Heart right ventricle (tissue), 16 donors: ENCODE measurements at regions not wholly inside any gene's neighbourhood (a gene's known extent, or its start where the extent isn't known, plus 50 kb on each side); places are given as distances from the start of the nearest gene placed in this dataset.

ENCODE experiments used
- ATAC-seq, 8 donors: fragments of 200-7000 bp; cut with Tn5 transposase; one replicate each; pipeline ENCODE4 v1.9.1; 2020; ENCODE audit warnings: mild to moderate bottlenecking in 8 of 8, moderate library complexity in 8 of 8, moderate number of reproducible peaks in 1 of 8
- DNase-seq, 2 donors: peaks; one replicate each; pipeline ENCODE4 v3.0.0-alpha.2; 2020
- H3K27ac ChIP-seq, 10 donors: fragments of 200-600 bp; sonication (generic) in 2 of 10; one replicate each; pipeline versions ENCODE4 v1.5.0 to v1.8.0; 2020 to 2022; ENCODE audit warnings: mild to moderate bottlenecking in 3 of 10
- H3K27me3 ChIP-seq, 7 donors: fragments of 200-600 bp; one replicate each; pipeline ENCODE4 v1.8.0; 2021 to 2022; ENCODE audit warnings: mild to moderate bottlenecking in 2 of 7
- H3K36me3 ChIP-seq, 9 donors: fragments of 200-600 bp; sonication (generic) in 1 of 9; one replicate each; pipeline versions ENCODE4 v1.5.0 to v1.8.0; 2020 to 2022; ENCODE audit warnings: mild to moderate bottlenecking in 2 of 9
- H3K4me1 ChIP-seq, 9 donors: fragments of 200-600 bp; sonication (generic) in 1 of 9; one replicate each; pipeline versions ENCODE4 v1.5.0 to v1.8.0; 2020 to 2022; ENCODE audit warnings: mild to moderate bottlenecking in 4 of 9
- H3K4me3 ChIP-seq, 10 donors: fragments of 200-600 bp; sonication (generic) in 2 of 10; one replicate each; pipeline versions ENCODE4 v1.5.0 to v1.8.0; 2020 to 2022; ENCODE audit warnings: mild to moderate bottlenecking in 7 of 10, moderate library complexity in 2 of 10
- H3K9me3 ChIP-seq, 11 donors: fragments of 200-600 bp in 10 of 11; sonication (generic) in 2 of 11; one replicate each; pipeline versions ENCODE4 v1.5.0 to v1.8.0; 2013 to 2022; ENCODE audit warnings: mild to moderate bottlenecking in 2 of 11, control low read depth in 1 of 11, moderate library complexity in 1 of 11
- WGBS, 2 donors: extraction: QIAGEN DNeasy Blood & Tissue Kit; methylation state at CpG; one replicate each; pipeline ENCODE4 v1.1.7; 2013; ENCODE audit warnings: inconsistent platforms in 1 of 2; 5-methylcytosine and 5-hydroxymethylcytosine counted together
- intact Hi-C, 10 donors: fragments of 100-400 bp; cut with DNase I; formaldehyde crosslinking; loops; one replicate each; pipeline versions ENCODE4 v1.11.1 to v1.14.2; 2022
- TF ChIP-seq, protein P1 (sequence below), 9 donors: fragments of 200-600 bp; sonication (generic) in 2 of 9; IDR thresholded peaks; one replicate each; pipeline versions ENCODE4 v1.5.0 to v1.8.0; 2021 to 2022; ENCODE audit warnings: antibody characterized with exemption in 9 of 9, mild to moderate bottlenecking in 5 of 9, moderate library complexity in 1 of 9
- donor health status: Arrhythmogenic right ventricular cardiomyopathy.
- donor health status: ischemic (EF 13 %, LVEDD 7.1; RV severe dilation, severe dysfunction).
- donor health status: healthy with polysubstance abuse.
- donor health status: DM: no; HTN: yes; CAD: no.
- donor health status: DM: no; HTN: no; CAD: no.
- donor health status: ischemic (EF 25% LVEDD 6.9; RV normal size, moderate dysfunction).
- donor health status: ischemic (EF 25% LVEDD 5.7; RV mildly dilated, moderate dysfunction).
- donor health status: healthy.
- donor health status: DM: yes; HTN: yes; CAD: no.
- donor health status: Ischemic cardiomyopathy.
- donor health status: ischemic (EF 35%, LVEDD 5.7; RV mildly dilated, moderate dysfunction).
- donor health status: nonischemic (EF 11% LVEDD 7.7; RV severe dilation, severe dysfunction).
- donor health status: DM: yes; HTN: yes; CAD: no.
- donor health status: PGD.
- donor health status: ischemic (EF 29% LVEDD 5.4; RV normal size, mild dysfunction).
- donor health status: nonischemic (EF 23%, LVEDD 6.1; RV moderate dilation, normal function).

DNA sequence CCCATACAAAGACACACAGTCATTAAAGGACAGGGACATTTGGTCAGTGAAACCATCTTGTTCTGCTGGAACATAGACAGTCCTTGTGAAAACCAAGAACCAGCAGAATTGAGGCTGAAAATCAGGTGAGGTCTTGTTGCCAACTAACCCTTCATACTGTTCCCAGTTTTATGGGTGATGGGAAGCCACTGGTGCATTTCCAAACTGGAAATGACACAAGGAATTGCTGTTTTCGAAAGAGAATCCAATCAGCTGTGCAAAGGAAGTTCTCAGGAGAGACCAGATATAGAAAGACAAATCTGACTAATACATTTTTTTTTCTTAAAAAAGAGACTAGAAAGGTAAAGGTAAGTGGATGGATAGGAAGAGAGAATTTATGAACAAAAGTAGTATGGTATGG is 948.2 kb downstream of the TSN start:
- H3K4me3 ChIP-seq: no peak overlapping the region
- H3K36me3 ChIP-seq: no peaks in the 10 kb centered on the region
- no peaks in the 10 kb centered on the region for H3K4me1 ChIP-seq
- DNase-seq (no peak), ATAC-seq (no peak)
- no peaks in the 10 kb centered on the region for H3K9me3 ChIP-seq
- no peaks in the 10 kb centered on the region for H3K27me3 ChIP-seq
- TF ChIP-seq, protein P1, sequence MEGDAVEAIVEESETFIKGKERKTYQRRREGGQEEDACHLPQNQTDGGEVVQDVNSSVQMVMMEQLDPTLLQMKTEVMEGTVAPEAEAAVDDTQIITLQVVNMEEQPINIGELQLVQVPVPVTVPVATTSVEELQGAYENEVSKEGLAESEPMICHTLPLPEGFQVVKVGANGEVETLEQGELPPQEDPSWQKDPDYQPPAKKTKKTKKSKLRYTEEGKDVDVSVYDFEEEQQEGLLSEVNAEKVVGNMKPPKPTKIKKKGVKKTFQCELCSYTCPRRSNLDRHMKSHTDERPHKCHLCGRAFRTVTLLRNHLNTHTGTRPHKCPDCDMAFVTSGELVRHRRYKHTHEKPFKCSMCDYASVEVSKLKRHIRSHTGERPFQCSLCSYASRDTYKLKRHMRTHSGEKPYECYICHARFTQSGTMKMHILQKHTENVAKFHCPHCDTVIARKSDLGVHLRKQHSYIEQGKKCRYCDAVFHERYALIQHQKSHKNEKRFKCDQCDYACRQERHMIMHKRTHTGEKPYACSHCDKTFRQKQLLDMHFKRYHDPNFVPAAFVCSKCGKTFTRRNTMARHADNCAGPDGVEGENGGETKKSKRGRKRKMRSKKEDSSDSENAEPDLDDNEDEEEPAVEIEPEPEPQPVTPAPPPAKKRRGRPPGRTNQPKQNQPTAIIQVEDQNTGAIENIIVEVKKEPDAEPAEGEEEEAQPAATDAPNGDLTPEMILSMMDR (IDR thresholded peaks at IDR 0.05): no peak
- H3K27ac ChIP-seq: no peak overlapping the region
- intact Hi-C loops: no loop called here
- WGBS, 2 donors: 60 to 74% methylated on average over 1 of the region's 1 CpG

DNA sequence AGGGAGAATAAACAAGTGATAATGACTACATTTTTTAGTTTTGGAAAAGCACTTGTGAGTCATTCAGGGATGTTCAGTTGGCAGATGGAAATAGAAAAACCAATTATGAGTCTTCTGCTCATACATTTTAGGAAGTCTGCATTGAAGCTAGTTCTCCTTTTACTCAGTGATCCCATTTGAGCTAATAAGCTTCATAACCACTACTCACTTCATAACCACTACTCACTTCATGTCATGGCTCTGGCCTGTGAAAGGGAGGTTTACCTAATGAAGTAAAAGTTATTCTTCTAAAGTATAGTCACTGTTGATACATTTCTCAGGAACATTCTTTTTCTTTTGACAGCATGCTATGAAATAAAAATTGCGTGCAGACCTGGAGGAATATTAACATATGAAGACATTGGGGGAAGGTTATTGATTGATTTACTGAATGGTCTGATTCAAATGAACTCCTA is 948.7 kb downstream of the TSN start:
- TF ChIP-seq, protein P1 (IDR thresholded peaks at IDR 0.05): no peak
- intact Hi-C loops: no loop called here
- Histone ChIP-seq H3K4me1 (no peaks in the 10 kb centered on the region), H3K27me3 (no peaks in the 10 kb centered on the region), H3K36me3 (no peaks in the 10 kb centered on the region), H3K27ac (no peak overlapping the region), H3K9me3 (no peaks in the 10 kb centered on the region), H3K4me3 (no peak overlapping the region)
- 94 to 97% methylated on average over 1 of the region's 1 CpG for WGBS, 2 donors
- no peak for ATAC-seq
- DNase-seq: no peak

DNA sequence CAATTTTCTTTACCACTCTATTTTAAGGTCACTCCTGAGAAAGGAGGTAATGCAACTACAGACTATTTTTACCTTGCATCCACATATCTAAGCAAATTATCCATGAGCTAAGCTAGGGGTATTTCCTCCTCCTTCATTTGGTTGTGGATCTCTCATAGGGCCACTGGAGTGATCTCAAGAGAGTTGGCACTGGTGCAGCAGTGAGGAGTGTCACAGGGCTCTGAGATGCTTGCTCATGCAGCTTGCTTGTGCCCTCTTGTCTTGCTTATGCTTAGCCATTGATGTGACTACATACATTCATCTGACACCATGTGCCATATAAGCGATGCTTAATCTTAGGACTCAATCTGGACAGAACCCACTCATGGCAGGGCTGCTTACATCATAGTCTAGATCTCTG is 950.3 kb downstream of the TSN start:
- TF ChIP-seq, protein P1 (IDR thresholded peaks at IDR 0.05): no peak
- ATAC-seq: no peak
- no peak for DNase-seq
- Histone ChIP-seq H3K4me3 (no peak overlapping the region), H3K4me1 (no peaks in the 10 kb centered on the region), H3K27ac (no peak overlapping the region), H3K36me3 (no peaks in the 10 kb centered on the region), H3K27me3 (no peaks in the 10 kb centered on the region), H3K9me3 (no peaks in the 10 kb centered on the region)
- 97 to 98% methylated on average over 1 of the region's 1 CpG for WGBS, 2 donors
- intact Hi-C loops: no loop called here

DNA sequence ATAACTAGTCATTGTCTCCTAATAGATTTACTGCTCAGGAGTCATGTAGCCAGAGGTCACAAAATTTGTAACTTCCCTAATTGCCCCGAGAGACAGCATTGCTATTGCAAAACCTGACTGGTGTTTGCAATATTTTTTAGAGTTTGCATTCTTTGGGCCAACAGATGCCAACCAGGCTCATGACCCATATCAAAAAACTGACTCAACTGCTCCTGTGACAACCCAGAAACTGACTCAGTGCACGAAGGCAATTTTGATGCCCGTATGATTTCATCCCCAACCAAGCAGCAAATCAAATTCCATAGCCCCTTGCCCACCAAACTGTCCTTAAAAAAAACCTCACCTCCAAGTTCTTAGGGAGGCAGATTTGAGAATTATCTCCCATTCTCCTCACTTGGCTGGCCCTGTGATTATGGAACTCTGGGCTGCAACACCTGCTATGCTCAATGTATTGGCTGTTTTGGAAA is 951.3 kb downstream of the TSN start:
- TF ChIP-seq, protein P1 (IDR thresholded peaks at IDR 0.05): no peak
- Histone ChIP-seq H3K4me3 (no peak overlapping the region), H3K36me3 (no peaks in the 10 kb centered on the region), H3K27ac (no peak overlapping the region), H3K4me1 (no peaks in the 10 kb centered on the region), H3K9me3 (peaks cover 0 to 7% (median 0%) of the 10 kb centered on the region in 11 donors), H3K27me3 (no peaks in the 10 kb centered on the region)
- 88 to 94% methylated on average over 3 of the region's 3 CpGs for WGBS, 2 donors
- intact Hi-C loops: no loop called here
- ATAC-seq (peak in 1 of 8 donors; percentile 13), DNase-seq (no peak)
